ENCODE measurements at regions not wholly inside any gene's neighbourhood (a gene's known extent, or its start where the extent isn't known, plus 50 kb on each side); places are given as distances from the start of the nearest gene placed in this dataset.
A peak's percentile ranks its signal among the peaks of the same experiment; 100 is the strongest.
"Not testable (repeated sequence)": the region's sequence is repeated elsewhere in the genome, so short reads cannot be mapped to it uniquely, and the experiment has no call there.

- in situ Hi-C loops (cut with HindIII; ENCODE audit: low pct_unique_long_range_greater_than_20kb, low sequenced_read_pairs) = no loop called here
- no peak for DNase-seq (ENCODE audit: low read depth, low spot score)
Observed at GRCh38 chr7:156056534-156056933, 244.3 kb upstream of the SHH start.

- DNase-seq (ENCODE audit: low read depth, low spot score) = no peak
Observed at GRCh38 chr7:156055206-156055822, 243.1 kb upstream of the SHH start.

GRCh38 chr7:156051884-156052283 is 239.6 kb upstream of the SHH start:
- in situ Hi-C loops (cut with HindIII; ENCODE audit: low pct_unique_long_range_greater_than_20kb, low sequenced_read_pairs) = no loop called here
- no peak for DNase-seq (ENCODE audit: low read depth, low spot score)

More at GRCh38 chr7:156055206-156055822, 243.1 kb upstream of the SHH start:
- in situ Hi-C loops (cut with HindIII; ENCODE audit: low pct_unique_long_range_greater_than_20kb, low sequenced_read_pairs) = no loop called here

- no peak for DNase-seq (ENCODE audit: low read depth, low spot score)
- in situ Hi-C loops (cut with HindIII; ENCODE audit: low pct_unique_long_range_greater_than_20kb, low sequenced_read_pairs) = no loop called here
Observed at GRCh38 chr7:156050636-156051569, 238.6 kb upstream of the SHH start.

DNA sequence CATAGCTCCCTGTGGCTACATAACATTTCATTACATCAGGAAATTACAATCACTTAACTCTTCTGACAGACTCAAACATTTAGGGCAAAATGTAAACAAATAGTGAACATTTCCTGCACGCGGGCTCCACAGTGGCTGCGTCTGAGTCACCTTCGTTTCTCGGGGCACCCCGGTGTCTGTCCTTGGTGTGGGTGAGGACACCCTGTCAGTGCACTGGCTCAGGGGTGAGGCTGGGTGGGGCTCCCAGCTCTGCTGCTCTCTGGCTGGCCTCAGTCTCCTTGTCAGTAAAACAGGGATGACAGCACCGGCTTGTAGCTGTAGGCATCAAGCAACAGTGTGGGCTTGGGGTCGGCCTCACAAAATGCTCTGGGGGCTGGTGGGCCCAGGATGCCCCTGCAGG is 237.1 kb upstream of the SHH start:
- in situ Hi-C loops (cut with HindIII; ENCODE audit: low pct_unique_long_range_greater_than_20kb, low sequenced_read_pairs) = no loop called here
- DNase-seq (ENCODE audit: low read depth, low spot score) = no peak

GRCh38 chr7:156046031-156046560 is 233.8 kb upstream of the SHH start:
- no peak for DNase-seq (ENCODE audit: low read depth, low spot score)
- in situ Hi-C loops (cut with HindIII; ENCODE audit: low pct_unique_long_range_greater_than_20kb, low sequenced_read_pairs) = no loop called here

DNA sequence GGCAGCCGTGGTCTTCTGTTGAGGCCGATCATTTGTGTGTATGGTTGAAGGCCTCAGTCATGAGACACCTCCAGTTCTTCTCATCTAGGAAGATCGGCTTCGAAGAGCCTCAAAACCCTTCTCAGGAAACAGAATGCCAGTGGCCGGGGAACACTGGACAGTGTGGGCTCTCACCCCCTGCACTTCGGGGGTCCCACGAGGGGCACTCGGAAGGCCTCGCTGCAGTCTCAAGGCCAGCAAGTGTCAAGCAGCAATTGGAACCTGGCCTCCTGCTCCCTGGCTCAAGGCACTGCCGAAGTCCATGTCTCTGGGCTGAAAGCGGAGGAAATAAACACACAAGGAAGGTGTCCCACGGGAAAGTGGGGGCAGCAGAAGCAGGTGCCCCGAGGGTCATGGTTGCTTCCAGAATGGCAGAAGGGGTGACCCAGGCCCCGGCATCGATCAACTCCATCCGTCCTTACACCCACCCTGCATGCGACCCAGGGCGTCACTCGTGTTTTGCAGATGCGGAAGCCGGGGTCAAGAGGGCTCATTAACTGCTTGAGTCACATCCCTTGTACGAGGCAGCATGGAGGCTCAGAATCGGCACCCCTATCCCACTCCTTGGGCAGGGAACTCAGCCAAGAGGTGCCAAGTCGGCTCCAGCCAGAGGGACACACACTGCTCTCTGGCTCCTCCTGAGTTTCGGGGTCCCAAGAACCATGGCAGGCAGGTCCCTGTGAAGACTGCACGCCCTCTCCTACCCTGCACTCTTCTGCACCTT is 231.3 kb upstream of the SHH start:
- in situ Hi-C loops (cut with HindIII; ENCODE audit: low pct_unique_long_range_greater_than_20kb, low sequenced_read_pairs) = no loop called here
- DNase-seq (ENCODE audit: low read depth, low spot score) = no peak

DNA sequence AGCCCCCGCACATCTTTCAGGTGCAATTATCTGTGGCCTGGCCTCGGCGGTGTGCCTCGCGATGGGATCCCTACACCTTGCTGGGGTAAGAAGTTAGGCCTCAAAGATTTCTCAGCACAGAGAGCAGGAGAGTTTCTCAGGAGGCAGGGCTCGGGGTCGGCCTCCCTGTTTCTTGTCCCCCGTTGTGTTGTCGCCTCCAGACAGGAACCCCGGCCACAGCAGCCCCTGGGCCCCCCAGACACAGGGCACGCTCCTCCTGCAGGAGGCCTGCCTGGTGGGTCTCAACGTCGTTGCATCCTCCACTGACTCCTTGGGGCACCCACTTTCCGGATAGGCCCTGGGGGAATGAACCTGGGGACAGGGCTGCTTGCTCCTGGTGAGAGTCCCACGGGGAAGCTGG is 229.1 kb upstream of the SHH start:
- in situ Hi-C loops (cut with HindIII; ENCODE audit: low pct_unique_long_range_greater_than_20kb, low sequenced_read_pairs) = no loop called here
- DNase-seq (ENCODE audit: low read depth, low spot score) = no peak

DNA sequence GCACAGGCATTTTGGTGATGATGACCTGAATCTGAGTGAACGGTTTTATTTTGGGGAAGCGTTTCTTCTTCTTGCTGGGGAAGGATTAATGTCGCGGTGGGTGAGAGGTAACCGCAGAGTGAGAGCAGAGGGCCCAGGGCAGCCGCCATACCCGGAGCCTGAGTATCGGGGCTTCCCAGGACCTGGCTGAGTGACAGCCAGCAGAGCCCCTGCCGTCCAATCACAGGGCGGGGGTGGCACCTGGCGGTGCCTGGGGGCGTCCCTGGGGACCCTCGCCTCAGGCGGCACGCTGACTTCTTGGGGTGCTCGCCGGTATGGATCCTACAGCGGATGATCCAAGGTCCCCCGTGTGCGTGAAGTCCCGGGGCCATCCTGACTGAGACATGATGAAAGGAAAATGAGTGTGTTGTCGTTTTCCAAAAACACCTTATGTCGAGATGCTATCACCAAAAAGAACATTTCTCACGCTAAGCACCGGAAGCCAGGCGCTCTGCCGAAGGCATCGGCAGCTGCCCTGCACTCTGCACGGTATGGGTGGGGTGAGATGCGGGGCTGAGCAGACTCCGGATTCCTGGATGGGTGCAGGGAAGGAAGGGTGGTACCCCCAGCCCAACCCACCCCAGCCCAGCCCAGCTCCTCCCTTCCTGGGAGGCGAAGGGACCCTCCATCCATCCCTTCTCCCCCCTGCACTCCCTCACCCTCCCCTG is 227.9 kb upstream of the SHH start:
- no peak for DNase-seq (ENCODE audit: low read depth, low spot score)
- in situ Hi-C loops (cut with HindIII; ENCODE audit: low pct_unique_long_range_greater_than_20kb, low sequenced_read_pairs) = no loop called here

- DNase-seq (ENCODE audit: low read depth, low spot score) = no peak
- in situ Hi-C loops (cut with HindIII; ENCODE audit: low pct_unique_long_range_greater_than_20kb, low sequenced_read_pairs) = no loop called here
Observed at GRCh38 chr7:156039194-156039593, 226.9 kb upstream of the SHH start.

- no peak for DNase-seq (ENCODE audit: low read depth, low spot score)
- in situ Hi-C loops (cut with HindIII; ENCODE audit: low pct_unique_long_range_greater_than_20kb, low sequenced_read_pairs) = no loop called here
Observed at GRCh38 chr7:156038345-156038744, 226.1 kb upstream of the SHH start.

GRCh38 chr7:156036153-156036552 is 223.9 kb upstream of the SHH start:
- in situ Hi-C loops (cut with HindIII; ENCODE audit: low pct_unique_long_range_greater_than_20kb, low sequenced_read_pairs) = no loop called here
- no peak for DNase-seq (ENCODE audit: low read depth, low spot score)

GRCh38 chr7:156035387-156035786 is 223.1 kb upstream of the SHH start:
- in situ Hi-C loops (cut with HindIII; ENCODE audit: low pct_unique_long_range_greater_than_20kb, low sequenced_read_pairs); DNase-seq (ENCODE audit: low read depth, low spot score): not testable (repeated sequence)

DNA sequence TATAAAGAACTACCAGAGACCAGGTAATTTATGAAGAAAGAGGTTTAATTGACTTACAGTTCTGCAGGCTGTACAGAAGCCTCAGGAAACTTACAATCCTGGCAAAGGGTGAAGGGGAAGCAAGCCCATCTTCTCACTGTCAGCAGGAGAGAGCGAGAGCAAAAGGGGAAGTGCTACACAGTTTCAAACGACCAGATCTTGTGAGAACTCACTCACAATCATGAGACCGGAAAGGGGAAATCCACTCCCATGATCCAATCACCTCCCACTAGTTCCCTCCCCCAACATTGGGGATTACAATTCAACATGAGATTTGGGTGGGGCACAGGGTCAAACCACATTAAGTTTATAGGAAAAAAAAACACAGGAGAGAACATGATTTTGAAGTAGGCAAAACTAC is 222.1 kb upstream of the SHH start:
- peak; percentile 90 for DNase-seq (ENCODE audit: low read depth, low spot score)
- in situ Hi-C loops (cut with HindIII; ENCODE audit: low pct_unique_long_range_greater_than_20kb, low sequenced_read_pairs) = no loop called here

DNA sequence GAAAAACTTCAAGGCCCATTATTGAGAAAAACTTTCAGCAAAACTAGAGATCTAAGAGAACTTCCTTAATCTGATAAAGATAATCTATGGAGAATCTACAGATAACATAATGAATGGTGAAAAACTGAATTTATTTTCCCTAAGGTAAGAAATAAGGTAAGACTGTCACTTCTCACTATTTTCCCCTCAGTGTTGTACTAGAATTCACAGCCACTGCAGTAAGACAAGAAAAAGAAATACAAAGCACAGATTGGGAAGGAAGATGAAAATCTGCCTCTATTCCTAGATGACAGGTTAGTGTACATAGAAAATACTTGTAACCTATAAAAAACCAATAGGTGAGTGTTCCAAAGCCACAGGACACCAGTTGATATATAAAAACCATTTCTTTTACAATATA is 220.7 kb upstream of the SHH start:
- no peak for DNase-seq (ENCODE audit: low read depth, low spot score)
- in situ Hi-C loops (cut with HindIII; ENCODE audit: low pct_unique_long_range_greater_than_20kb, low sequenced_read_pairs) = no loop called here

DNA sequence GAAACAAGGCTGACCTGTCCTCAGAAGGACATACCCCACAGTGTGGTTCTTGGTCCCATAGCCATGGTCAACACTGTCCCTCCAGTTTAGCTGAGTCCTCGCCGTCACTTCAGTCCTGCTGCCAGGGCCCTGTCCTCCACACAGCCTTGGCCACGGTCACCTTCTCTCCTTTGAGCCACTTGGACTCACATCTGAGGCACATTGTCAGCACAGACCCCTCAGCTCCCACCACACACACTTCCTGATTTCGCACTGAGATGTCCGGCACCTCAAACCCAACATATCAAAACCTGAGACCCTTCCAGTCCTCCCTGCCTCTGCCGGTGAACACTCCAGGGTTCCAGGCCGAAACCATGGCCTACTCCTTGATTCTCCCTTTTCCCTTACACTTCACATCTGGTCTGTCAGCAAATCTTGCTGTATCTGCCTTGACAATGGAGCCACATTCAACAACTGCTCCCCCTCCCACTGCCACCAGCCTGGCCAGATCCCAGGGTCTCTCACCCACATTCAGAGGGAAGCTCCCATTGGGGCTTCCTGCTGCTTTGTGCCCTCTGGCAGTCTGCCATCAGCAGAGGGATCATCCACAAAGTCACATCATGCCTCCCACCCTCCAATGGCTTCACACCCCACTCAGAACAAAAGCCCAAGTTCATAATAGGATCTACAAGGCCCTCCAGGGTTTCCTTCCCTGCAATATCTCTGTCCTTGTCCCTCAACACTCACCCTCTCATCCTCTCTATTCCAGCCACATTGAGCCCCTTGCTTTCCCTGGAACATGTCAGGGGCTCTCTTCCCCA is 219.6 kb upstream of the SHH start:
- DNase-seq (ENCODE audit: low read depth, low spot score) = no peak
- in situ Hi-C loops (cut with HindIII; ENCODE audit: low pct_unique_long_range_greater_than_20kb, low sequenced_read_pairs) = no loop called here

DNA sequence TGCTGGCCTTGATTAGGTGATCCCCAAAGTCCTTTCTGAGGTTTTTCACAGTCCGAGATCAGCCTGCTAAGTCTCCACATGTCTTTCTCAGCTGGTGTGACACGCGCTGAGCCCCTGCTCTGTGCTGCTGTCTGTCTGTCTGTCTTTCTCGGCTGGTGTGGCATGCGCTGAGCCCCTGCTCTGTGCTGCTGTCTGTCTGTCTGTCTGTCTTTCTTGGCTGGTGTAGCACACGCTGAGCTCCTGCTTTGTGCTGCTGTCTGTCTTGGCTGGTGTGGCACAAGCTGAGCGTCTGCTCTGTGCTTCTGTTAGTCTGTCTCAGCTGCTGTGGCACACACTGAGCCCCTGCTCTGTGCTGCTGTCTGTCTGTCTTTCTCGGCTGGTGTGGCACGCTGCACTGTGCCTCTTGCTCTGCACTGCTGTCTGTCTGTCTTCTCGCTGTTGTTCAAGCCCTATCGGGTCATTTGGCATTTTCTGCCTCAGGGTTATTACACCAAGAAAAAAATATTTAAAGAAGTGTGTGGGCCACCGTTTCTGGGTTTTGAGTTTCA is 217.3 kb upstream of the SHH start:
- in situ Hi-C loops (cut with HindIII; ENCODE audit: low pct_unique_long_range_greater_than_20kb, low sequenced_read_pairs) = no loop called here
- no peak for DNase-seq (ENCODE audit: low read depth, low spot score)
